ENCODE measurements at regions not wholly inside any gene's neighbourhood (a gene's known extent, or its start where the extent isn't known, plus 50 kb on each side); places are given as distances from the start of the nearest gene placed in this dataset.

DNA sequence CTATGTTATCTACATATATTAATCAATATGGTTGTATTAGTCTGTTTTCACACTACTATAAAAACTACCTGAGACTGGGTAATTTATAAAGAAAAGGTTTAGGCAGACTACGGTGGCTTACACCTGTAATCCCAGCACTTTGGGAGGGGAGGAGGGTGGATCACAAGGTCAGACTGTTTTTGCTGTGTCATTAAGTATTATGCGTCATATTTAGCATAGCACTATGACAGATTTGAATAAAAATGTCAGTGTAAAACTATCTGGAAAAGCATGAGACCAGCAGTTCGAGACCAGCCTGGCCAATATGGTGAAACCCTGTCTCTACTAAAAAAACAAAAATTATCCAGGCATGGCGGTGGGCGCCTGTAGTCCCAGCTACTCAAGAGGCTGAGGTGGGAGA is 209.7 kb upstream of the ARHGAP24 start:
- DNase-seq (ENCODE audit: low read depth): no peak
- TF ChIP-seq, protein P1, sequence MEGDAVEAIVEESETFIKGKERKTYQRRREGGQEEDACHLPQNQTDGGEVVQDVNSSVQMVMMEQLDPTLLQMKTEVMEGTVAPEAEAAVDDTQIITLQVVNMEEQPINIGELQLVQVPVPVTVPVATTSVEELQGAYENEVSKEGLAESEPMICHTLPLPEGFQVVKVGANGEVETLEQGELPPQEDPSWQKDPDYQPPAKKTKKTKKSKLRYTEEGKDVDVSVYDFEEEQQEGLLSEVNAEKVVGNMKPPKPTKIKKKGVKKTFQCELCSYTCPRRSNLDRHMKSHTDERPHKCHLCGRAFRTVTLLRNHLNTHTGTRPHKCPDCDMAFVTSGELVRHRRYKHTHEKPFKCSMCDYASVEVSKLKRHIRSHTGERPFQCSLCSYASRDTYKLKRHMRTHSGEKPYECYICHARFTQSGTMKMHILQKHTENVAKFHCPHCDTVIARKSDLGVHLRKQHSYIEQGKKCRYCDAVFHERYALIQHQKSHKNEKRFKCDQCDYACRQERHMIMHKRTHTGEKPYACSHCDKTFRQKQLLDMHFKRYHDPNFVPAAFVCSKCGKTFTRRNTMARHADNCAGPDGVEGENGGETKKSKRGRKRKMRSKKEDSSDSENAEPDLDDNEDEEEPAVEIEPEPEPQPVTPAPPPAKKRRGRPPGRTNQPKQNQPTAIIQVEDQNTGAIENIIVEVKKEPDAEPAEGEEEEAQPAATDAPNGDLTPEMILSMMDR (IDR thresholded peaks at IDR 0.05; ENCODE audit: insufficient read depth, low read depth, low read length): no peak
- no peak overlapping the region for H3K4me3 ChIP-seq (ENCODE audit: low read depth, low read length)

DNA sequence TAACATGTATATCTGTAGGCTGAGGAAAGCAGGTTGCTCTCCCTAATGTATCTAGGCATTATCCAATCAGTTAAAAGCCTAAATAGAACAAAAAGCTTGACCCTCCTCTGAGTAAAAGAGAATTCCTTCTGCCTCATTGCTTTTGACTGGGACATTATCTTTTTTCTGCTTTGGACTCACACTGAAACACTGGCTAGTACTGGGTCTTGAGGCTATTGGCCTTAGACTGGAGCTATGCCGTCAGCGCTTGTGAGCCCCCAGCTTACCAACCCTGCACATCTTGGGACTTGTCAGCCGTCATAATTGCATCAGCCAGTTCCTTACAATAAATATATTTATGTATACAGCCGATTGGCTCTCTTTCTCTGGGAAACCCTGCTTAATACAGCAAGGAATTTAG is 206.8 kb upstream of the ARHGAP24 start:
- DNase-seq (ENCODE audit: low read depth): no peak
- H3K4me3 ChIP-seq (ENCODE audit: low read depth, low read length): no peak overlapping the region

DNA sequence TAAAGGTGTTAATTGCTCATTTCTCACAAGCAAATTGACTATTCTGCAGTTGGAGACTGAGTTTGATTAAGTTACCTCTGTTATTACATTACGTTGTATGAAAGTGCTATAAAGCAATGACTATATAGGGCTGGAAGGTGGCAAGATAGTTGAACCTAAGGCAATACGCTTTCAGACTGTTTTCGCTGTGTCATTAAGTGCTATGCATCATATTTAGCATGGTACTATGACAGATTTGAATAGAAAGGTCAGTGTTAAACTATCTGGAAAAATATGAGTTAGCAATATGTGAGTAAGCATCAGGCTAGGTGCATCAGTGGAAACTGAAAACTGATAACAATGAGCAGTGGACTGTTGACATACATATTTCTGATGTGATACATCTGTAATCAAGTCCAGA is 206.0 kb upstream of the ARHGAP24 start:
- no peak overlapping the region for H3K4me3 ChIP-seq (ENCODE audit: low read depth, low read length)
- DNase-seq (ENCODE audit: low read depth): no peak
- TF ChIP-seq, protein P1 (IDR thresholded peaks at IDR 0.05; ENCODE audit: insufficient read depth, low read depth, low read length): no peak

More for the DNA sequence above, 206.8 kb upstream of the ARHGAP24 start:
- TF ChIP-seq, protein P1 (IDR thresholded peaks at IDR 0.05; ENCODE audit: insufficient read depth, low read depth, low read length): no peak

DNA sequence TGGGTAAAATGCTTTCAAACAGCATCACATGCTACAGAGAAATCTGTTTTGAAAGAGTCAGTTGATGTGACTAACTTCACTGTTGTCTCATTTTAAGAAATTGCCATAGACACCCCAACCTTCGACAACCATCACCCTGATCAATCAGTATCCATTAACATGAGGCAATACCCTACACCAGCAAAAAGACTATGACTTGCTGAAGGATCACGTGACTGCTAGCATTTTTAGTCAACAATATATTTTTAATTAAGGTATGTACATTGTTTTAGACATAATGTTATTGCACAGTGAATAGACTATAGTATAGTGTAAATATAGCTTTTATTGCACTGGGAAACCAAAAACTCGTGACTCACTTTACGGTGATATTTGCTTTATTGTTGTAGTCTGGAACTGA is 200.0 kb upstream of the ARHGAP24 start:
- TF ChIP-seq, protein P1 (IDR thresholded peaks at IDR 0.05; ENCODE audit: insufficient read depth, low read depth, low read length): no peak
- DNase-seq (ENCODE audit: low read depth): no peak
- no peak overlapping the region for H3K4me3 ChIP-seq (ENCODE audit: low read depth, low read length)

DNA sequence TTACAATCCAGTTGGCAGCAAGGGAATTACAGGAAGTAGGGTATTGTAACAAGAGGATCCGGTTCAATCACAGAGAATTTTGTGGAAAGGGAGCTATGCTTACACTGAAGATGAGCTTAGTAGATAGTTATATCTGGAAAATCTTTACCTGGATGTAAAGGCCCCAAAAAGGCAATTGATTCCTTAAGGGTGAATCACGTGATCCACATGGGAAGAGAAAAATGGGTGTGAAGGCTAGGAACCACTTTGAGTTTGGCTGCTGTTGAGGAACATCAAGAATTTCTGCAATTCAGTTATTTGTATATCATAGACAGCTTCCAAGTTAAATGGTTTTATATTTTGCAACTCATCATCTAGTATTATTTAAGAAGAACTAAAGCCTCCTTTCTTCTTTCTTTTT is 194.0 kb upstream of the ARHGAP24 start:
- H3K4me3 ChIP-seq (ENCODE audit: low read depth, low read length): no peak overlapping the region
- DNase-seq (ENCODE audit: low read depth): no peak
- TF ChIP-seq, protein P1 (IDR thresholded peaks at IDR 0.05; ENCODE audit: insufficient read depth, low read depth, low read length): no peak

DNA sequence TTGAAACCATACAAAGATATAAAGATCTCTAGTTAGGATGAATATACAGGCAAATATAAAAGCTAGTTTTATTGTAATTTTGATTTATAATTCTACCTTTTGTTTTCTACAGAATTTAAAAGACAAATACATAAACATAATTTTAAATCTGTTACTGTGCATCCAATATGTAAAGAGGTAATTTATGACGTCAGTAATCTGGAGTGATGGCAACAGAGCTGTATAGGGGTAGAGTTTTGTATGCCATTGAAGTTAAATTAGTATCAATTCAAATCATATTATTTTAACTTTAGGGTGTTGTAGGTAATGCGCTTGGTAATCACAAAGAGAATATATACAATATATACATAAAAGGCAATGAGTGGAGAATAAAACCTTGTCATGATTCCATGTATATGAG is 183.7 kb upstream of the ARHGAP24 start:
- no peak overlapping the region for H3K4me3 ChIP-seq (ENCODE audit: low read depth, low read length)
- no peak for DNase-seq (ENCODE audit: low read depth)
- TF ChIP-seq, protein P1 (IDR thresholded peaks at IDR 0.05; ENCODE audit: insufficient read depth, low read depth, low read length): no peak

DNA sequence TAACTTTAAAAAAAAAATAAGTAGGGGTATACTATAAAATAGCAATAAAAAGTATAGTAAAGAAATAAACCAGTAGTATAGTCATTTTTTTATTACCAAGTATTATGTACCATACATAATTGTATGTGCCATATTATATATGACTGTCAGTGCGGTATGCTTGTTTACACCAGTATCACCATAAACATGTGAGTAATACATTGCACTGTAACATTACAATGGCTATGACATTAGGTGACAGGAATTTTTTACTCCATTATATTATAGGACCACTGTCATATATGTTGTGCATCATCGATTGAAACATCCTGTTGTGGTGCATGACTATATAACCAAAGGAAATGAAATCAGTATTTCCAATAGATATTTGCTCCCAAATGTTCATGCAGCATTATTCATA is 176.9 kb upstream of the ARHGAP24 start:
- no peak overlapping the region for H3K4me3 ChIP-seq (ENCODE audit: low read depth, low read length)
- TF ChIP-seq, protein P1 (IDR thresholded peaks at IDR 0.05; ENCODE audit: insufficient read depth, low read depth, low read length): no peak
- no peak for DNase-seq (ENCODE audit: low read depth)

Data from fibroblast of villous mesenchyme (primary cell).